DMS79 treated with DMSO at 0.1 percent for 48 hours (cell line): ENCODE measurements at regions not wholly inside any gene's neighbourhood (a gene's known extent, or its start where the extent isn't known, plus 50 kb on each side); places are given as distances from the start of the nearest gene placed in this dataset.
"Not testable (repeated sequence)": the region's sequence is repeated elsewhere in the genome, so short reads cannot be mapped to it uniquely, and the experiment has no call there.

Experiments
- DNase-seq: peaks from one replicate; lab custom pipeline; 2025; lab: John Stamatoyannopoulos, UW

DNA sequence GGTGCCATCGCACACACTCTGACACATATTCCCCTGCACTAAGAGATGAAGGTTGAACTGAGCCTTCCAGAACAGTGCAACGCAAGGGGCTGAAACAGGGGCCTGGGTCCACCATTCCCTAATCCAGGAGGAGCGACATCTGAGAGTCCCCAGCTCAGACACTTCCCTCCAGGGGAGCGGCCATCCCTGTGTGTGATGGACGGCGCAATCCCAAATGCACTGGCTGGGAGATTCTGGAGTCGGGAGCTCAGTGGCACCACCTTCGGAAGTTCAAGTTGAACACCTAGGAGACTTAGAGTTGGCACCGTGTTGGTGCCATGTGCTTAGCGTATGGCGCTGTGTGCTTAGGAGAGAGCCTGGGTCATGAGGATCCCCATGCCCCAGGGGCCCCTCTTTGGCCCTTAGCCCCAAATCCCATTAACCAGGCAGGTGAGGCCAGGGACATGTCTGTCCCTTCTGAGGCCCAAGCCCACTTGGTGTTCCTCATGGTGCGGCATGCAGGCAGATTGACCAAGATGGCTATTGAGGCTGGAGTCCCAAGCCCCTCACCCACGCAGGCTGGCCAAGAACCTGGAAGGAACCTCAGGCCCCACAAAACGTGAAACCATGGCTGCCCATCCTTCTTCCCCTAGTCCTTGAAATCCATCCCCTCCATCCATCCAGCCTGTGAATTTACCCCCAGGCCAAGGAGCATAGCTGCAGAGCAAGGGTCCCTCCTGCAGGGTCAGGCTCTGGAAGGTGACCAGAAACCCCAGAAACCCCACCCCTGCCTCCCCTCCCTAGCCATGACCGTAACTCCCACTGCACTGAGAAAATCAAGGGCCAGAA lies 114.1 kb upstream of the OTOS start:
- no peak for DNase-seq

DNA sequence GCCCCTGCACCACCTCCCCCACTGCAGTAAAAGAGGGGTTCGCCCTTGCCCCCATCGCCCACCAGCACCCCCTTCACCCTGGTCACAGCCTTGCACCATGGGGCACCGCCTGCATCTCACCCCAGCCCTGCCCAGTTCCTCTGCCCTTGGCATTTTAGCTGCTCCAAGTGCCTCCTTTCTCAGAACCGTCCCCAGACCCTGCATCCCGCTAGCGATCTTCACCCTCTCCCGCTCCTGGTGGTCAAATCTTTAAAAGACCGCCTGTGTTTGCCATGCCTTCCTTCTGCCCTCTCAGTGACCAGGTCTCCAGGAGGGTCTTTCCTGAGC lies 114.7 kb upstream of the OTOS start:
- no peak for DNase-seq

DNA sequence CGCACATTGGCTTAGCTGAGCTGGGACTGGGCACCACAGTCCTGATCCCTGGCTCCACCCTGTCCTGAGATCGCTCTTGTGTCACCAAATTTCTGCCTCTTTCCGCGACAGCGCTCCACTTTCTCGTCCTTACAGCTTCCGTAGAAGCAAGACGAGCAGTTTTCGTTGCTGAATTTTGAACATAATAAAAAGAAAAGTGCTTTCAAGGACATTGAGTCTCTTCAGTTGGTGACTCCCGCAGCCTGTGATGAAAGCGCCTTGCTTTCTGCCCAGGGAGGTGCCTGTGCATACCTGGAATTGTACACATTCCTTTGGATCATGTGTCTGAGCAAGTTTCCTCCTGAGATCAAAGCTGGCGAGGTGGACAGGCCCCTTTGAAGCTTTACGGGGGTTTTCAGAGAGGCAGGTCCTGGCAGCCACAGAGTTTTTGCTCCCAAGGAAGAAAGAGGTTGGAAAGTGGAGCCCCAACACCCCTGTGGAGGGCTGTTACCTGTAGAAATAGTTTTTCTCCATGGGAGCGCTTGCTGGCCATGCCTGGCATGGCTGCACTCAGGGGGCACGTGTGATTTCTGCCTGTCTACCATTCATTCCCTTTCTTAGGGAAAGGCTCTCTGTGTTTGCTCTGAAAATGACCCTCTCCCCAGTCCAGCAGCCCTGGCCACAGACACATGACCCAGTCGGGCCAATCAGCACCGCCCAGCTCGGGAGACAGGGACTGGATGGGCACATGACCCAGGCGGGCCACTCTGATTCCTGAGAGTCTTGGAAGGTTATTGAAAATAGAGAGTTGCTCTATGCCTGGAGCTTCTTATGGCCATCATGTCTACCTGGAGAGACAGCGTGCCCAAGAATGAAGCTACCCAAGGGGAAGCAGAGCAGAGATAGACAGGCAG lies 115.6 kb upstream of the OTOS start:
- DNase-seq: no peak

DNA sequence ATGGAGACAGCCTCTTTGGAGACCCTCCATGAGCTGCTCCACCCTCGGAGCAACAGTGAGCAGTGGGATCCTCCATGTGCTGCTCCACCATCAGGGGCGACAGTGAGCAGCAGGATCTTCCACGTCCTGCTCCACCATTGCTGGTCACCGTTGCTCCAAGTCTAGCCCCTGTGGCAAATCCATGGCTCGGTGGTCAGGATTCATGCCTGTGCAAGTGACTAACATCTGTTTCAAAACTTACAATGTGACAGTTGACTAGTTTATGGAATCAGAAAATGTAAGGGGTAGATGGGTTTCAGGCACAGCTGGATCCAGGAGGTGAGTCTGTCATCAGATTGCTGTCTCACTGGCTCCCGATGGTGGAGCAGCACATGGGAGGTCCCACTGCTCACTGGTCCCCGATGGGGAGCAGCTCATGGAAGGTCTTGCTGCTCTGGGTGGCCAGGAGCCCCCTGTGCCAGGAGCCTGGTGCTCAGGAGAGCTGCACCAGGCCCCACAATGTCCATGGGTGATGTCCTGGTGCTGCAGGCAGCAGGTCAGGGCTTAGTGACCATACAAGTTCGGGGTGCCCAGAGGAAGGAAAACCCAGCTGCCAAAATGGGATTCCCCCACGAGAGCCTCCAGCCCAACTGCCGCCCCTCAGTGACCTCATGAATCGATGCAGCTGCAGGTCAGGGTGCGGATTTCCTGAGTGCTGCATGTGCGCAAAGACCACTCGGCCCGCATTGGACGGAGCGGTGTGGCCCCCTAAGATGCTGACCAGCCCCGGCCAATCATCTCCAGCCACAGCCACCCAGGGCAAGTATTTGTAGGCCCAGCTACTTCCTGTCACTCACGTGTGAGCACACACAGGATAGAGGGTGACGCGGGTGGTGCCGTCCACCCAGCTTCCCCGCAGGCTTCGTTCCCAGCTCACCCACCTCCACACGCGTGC lies 116.5 kb upstream of the OTOS start:
- no peak for DNase-seq

DNA sequence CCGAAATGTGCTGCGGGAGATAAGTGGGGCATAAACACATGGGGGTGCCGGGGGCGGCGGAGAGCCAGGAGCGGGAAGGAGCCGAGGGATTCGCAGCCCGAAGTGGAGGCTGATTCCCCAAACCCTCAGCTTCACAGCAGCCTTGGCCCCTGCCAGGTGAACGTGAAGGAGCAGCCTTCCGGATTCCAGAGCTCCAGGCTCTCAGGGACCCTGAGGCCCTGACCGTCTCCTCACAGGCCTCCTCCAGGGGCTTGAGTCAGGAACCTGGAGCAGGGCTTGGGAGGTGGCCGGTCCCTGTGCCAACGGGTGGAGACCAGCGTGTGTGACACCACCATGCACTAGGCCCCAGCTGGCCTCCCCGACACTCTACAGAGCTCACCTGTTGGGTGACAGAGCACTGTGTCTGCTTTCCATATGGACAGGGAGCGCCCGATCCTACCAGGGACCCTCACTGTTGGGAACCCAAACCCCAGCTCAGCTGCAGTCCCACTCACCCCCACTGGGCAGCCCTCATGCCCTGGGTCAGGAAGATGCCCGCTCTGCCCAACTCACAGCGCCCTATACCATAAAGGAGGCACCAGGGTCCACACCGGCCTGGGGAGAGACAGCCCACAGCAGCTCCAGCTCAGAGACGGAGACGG lies 117.6 kb upstream of the OTOS start:
- DNase-seq: no peak

DNA sequence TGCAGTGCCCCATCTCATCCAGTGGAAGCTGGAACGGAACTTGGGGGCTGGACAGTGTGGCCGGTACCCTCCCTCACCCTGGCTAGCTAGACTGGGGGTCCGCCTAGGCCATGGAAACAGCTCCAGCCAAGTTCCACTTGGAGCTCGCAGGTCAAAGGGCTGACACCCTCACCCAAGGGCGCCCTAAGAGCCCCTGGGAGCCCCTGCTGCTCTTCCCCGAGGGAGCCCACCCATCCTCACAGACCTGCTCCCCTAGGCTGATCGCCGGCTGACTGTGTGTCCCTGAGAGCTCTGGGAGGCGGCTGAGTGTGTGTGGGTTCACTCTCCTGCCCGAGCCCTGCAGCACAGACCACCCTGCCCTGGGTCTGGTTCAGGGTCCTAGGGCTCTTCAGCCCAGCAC lies 118.2 kb upstream of the OTOS start:
- DNase-seq: no peak

DNA sequence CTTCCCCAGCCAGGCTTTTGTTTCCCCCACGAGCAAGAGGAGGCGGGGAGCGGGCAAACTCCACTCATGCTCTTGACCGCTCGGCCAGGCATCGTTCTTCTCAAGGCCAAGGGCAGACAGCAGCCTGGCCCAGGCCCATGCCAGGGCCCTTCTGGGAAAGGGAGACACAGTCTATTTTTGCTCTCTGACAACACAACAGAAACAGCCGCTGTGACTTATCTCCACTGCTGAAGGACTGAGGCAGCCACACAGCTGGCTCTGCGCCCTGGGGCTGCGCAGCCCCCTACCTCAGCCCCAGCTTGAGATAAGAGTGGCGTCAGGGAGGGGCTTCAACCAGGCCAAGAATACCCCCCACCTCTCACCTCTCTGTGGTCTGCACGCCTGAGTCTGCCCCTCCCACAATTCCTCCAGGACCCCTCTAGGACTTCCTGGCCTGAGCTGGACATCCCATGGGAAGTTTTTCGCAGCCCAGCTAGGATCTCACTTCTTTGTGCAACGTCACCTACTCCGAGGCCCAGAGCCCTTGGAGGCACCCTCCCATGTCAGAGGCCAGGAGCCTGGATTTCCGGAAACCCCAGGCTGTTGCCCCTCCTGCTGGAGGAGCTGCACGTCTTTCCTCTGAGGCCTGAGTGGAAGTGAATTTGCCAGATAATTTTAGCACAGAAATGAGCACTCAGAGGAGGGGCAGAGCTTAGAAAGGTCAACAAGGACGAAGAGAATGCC lies 118.9 kb upstream of the OTOS start:
- no peak for DNase-seq

DNA sequence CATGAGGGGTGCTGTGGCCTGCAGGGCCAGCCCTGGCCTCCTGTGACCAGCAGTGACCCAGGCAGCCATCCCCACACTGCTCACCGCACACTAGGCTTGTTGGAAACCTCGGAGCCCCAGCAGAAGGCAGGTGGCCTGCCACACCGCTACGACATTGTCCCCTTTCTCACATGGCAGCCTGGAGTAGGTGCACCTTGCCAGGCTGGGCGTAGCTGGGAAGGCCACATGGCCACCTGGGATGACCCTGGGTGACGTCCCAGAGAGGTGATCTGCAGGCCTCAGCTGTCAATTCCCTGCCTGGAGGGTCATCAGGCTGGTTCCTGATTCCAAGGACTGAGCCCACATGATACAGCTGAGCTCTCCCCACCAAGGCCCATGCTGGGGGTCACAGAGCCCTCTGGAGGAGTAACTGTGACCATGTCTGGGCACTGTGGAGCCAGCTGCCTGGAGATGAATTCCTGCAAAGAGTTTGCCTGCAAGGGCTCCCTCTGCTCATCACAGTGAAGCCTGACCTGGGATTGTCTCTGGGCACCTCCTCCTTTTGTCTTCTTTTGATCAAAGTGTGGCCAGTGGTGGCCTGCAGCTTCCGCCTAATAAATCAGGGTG lies 119.6 kb upstream of the OTOS start:
- no peak for DNase-seq

DNA sequence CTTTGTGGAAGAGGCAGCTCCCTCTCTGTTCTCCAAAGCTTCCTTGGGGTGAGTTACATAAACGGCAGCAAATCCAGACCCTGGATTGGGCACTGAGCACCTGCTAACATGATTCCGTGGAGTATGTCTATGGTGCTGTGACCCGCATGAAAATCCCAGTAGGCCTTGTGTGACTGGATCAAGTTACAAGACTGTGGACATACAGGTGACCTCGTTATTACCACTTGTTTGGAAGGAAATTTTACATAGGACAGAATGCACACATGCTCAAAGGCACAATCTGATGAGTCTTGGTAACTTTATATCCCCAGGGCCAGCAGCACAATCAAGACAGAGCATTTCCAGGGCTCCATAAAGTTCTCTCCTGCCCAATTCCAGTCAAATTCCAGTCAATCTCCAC lies 120.2 kb upstream of the OTOS start:
- DNase-seq: peak; percentile 5

DNA sequence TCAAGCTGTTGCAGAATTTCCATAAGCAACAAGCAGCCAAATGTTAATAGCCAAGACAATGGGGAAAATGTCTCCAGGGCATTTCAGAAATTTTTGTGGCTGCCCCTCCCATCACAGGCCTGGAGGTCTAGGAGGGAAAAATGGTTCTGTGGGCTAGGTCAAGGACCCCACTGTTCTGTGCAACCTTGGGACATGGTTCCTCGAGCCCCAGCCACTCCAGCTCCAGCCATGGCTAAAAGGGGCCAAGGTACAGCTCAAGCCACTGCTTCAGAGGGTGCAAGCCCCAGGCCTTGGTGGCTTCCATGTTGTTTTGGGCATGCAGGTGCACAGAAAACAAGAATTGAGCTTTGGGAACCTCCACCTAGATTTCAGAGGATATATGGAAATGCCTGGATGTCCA lies 122.1 kb upstream of the OTOS start:
- DNase-seq: not testable (repeated sequence)

DNA sequence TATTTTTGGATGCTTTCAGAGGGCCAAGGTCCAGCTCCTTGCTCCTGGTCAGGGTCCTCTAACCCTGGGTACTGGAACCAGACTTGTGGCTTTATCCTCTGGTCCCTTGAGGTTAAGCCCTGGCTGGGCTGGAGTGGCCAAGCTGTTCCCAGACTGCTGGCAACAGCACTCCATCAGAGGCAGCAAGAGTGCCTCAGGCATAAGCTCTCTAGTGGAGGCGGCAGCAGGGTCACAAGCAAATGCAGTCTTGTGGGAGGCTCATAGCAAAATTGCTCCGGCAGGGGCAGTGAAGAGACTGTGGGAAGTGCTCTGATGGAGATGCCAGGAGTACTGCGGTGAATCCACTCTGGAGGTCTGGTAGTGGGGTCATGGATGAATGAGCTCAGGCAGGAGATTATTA lies 128.9 kb upstream of the OTOS start:
- no peak for DNase-seq

DNA sequence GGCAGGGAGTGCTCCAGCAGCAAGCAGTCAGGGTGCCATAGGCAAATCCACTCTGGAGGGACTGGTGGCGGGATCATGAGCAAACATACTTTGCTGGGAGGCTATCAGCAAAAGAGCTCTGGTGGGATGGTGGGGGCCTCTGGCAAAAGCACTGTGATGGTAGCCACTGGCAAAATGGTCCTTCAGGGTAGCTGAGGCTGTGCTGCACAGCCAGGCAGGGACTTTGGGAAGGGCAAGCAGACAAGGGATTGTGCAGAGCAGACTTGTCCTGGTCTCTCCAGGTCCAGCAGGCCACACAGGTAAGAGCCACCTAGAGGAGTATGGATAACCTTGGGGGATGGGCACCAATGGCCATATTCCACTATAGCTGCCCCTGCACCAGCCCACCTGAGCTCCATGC lies 129.4 kb upstream of the OTOS start:
- no peak for DNase-seq

DNA sequence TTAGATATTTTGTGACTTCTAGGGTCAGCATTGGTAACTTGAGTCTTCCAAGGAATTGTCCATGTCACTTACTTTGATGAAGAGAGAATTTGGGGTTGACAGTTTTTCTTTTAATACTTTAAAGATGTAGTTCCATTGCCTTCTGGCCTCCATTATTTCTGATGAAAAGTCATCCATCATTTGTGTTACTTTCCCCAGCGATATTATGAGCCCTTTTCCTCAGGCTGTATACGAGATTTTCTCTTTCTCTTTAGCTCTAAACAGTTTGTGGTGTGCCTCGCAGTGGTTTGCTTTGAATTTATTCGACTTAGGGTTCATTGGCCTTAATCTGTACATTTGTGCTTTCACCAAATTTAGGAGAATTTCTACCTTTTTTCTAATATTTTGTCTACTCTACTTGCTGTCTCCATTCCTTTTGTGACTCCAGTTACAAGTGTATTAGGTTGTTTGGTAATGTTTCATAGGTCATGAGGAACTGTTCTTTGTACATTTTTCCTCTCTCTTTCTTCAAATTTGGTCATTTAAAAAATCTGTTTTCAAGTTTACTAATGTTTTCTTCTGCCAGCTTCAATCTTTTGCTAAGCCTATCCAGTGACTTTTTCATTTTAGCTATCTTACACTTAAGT lies 131.4 kb upstream of the OTOS start:
- no peak for DNase-seq

DNA sequence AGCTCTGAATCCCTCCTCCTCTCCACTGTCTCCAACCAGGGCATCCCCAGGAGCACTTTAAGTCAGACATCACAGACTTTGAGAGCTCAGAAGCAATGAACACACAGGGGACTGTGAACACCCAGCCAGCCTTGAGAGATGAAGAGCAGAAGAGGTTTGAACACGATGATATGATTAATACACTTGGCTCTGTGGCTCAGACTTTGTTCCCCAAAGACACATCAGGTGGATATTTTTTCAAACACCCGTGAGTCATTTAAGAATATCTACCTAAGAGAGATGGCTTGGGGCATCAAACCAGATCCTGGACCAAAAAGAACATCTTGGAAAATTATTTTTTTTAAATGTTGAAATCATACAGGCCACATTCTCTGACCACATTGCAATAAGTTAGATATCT lies 134.9 kb upstream of the OTOS start:
- no peak for DNase-seq

DNA sequence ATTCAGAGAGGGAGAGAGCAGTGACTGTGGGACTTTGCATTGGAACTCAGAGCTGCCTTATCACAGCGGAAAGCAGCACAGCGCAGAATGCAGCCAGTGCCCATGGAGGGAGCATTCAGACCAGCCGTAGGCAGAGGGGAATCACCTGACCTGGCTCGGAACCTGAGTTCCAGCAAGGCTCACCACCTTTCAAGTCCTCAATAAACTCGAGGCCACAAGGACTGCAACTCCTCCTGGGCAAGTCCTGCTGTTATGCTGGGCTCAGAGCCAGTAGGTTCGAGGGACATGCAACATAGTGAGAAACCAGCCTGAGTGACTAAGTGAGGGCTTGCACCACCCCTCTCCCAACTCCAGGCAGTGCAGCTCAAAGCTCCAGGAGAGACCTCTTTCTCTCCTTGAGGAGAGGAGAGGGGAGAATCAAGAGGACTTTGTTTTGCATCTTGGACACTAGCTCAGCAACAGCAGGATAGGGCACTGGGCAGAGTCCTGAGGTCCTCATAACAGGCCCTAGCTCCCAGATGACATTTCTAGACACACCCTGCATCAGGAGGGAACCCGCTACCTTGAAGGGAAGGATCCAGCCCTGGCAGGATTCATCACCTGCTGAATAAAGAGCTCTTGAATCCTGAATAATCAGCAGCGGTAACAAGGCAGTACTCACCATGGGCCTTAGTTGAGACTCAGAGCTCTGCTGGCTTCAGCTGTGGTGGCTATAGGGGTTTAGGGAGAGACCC lies 136.8 kb upstream of the OTOS start:
- peak; percentile 82 for DNase-seq

DNA sequence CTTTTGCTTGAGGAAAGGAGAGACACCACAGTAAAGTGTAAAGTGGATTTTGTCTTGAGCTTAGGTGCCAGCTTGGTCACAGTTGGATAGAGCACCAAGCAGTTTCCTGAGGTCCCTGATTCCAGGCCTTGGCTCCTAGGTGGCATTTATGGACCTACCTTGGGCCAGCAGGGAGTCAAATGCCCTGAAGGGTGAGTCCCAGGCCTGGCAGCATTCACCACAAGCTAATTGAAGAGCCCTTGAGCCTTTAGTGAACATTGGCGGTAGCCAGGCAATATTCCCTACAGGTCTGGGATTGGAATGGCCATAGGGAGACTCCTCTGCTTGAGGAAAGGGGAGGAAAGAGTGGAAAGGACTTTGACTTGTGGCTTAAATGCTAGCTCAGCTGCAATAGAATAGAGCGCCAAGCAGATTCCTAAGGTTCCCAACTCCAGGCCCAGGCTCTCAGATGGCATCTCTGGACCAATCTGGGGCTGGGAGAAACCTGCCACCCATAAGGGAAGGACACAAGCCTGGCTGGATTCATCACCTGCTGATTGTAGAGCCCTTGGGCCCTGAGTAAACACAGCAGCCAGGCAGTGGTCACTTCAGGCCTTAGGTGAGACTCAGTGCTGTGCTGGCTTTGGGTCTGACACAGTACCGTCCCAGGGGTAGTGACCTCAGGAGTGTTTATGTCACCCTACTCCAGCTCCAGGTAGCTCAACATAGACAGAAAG lies 137.5 kb upstream of the OTOS start:
- peak; percentile 53 for DNase-seq

DNA sequence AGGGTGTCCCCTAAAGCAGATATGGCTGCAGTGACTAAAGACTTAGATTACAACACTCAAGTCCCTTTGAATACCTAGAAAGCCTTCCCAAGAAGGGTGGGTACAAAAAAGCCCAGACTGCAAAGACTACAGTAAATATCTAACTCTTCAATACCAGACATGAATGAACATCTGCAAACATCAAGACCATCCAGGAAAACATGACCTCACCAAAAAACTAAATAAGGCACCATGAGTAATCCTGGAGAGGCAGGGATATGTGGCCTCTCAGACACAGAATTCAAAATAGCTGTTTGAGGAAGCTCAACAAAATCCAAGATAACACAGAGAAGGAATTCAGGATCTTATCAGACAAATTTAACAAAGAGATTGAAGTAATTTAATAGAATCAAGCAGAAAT lies 138.2 kb upstream of the OTOS start:
- no peak for DNase-seq

DNA sequence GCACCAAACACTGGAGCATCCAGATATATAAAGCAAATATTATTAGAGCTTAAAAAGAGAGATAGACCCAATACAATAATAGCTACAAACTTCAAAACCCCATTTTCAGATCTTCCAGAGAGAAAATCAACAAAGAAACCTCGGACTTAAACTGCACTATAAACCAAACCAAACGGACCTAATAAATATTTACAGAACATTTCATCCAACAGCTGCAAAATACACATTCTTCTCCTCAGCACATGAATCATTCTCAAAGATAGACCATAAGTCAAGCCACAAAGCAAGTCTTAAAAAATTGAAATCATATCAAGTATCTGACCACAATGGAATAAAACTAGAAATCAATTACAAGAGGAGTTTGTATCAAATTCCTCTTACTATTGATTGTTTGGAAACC lies 140.2 kb upstream of the OTOS start:
- no peak for DNase-seq
